Transverse colon (tissue), 4 donors: ENCODE measurements at regions not wholly inside any gene's neighbourhood (a gene's known extent, or its start where the extent isn't known, plus 50 kb on each side); places are given as distances from the start of the nearest gene placed in this dataset.

ENCODE experiments used
- DNase-seq: peaks from one replicate; pipeline ENCODE4 v3.0.0-alpha.2; 2019
- H3K27ac ChIP-seq, 4 donors: fragments of 200-600 bp; sonication (generic); 2 replicates each; pipeline ENCODE4 v1.5.1; 2016 to 2018; ENCODE audit warnings: inconsistent platforms in 4 of 4
- H3K27me3 ChIP-seq: fragments of 200-600 bp; sonication (generic); 2 replicates; pipeline ENCODE4 v1.5.1; 2017; ENCODE audit warnings: inconsistent platforms
- H3K36me3 ChIP-seq, 4 donors: fragments of 200-600 bp; sonication (generic); 2 replicates each; pipeline ENCODE4 v1.5.1; 2017 to 2019; ENCODE audit warnings: inconsistent platforms in 4 of 4
- H3K4me1 ChIP-seq, 4 donors: fragments of 200-600 bp; sonication (generic); 2 replicates each; pipeline ENCODE4 v1.5.1; 2017 to 2020; ENCODE audit warnings: inconsistent platforms in 4 of 4
- H3K4me3 ChIP-seq, 4 donors: fragments of 200-600 bp; sonication (generic); 1 replicate in 1 of 4; 2 replicates in 3 of 4; pipeline versions ENCODE4 v1.5.1 to v1.6.1; 2017 to 2019; ENCODE audit warnings: inconsistent platforms in 4 of 4
- H3K9me3 ChIP-seq, 2 donors: fragments of 200-600 bp; sonication (generic); 2 replicates each; pipeline ENCODE4 v1.5.1; 2017 to 2019; ENCODE audit warnings: inconsistent platforms in 2 of 2
- CTCF ChIP-seq, 5 experiments: fragments of 200-600 bp in 3 of 5; fragments of 450-650 bp in 2 of 5; sonication (generic) in 3 of 5; IDR thresholded peaks; 1 replicate in 2 of 5; 2 replicates in 3 of 5; pipeline ENCODE4 v1.5.1; 2016 to 2017; ENCODE audit warnings: antibody characterized with exemption in 5 of 5, inconsistent platforms in 3 of 5, mild to moderate bottlenecking in 2 of 5, moderate library complexity in 1 of 5
- EP300 ChIP-seq: sonication (generic); formaldehyde crosslinking; IDR thresholded peaks from one replicate; pipeline ENCODE4 v1.6.1; 2017; ENCODE audit warnings: antibody characterized with exemption, low read depth
- POLR2A ChIP-seq: fragments of 450-650 bp; IDR thresholded peaks from one replicate; pipeline ENCODE4 v1.6.1; 2016; ENCODE audit warnings: antibody characterized with exemption, mild to moderate bottlenecking, moderate library complexity
- POLR2AphosphoS5 ChIP-seq, 3 donors: sonication (generic); formaldehyde crosslinking; IDR thresholded peaks; one replicate each; pipeline ENCODE4 v1.6.1; 2016; ENCODE audit warnings: antibody characterized with exemption in 3 of 3
- WGBS, 2 donors: methylation state at CpG; one replicate each; pipeline ENCODE4 v1.1.5; 2018; ENCODE audit warnings: low coverage in 1 of 2; 5-methylcytosine and 5-hydroxymethylcytosine counted together
- in situ Hi-C, 4 donors: fragments of 200-750 bp; cut with MboI; loops; one replicate each; pipeline versions ENCODE4 v1.15.0 to v1.15.1; 2017; ENCODE audit warnings: low sequenced_read_pairs in 3 of 4, low pct_ligation_motif_present in 1 of 4, low pct_unique_long_range_greater_than_20kb in 1 of 4
- intact Hi-C: fragments of 100-400 bp; cut with DNase I; formaldehyde crosslinking; loops from one replicate; pipeline ENCODE4 v1.15.1; 2023; ENCODE audit warnings: low total_unique reads

- H3K4me3 ChIP-seq, result no peak overlapping the region
- peaks cover 8 to 10% of the 10 kb centered on the region in 2 donors for H3K9me3 ChIP-seq
- no peaks in the 10 kb centered on the region for H3K36me3 ChIP-seq
- H3K27me3 ChIP-seq, result no peaks in the 10 kb centered on the region
- no peak overlapping the region for H3K27ac ChIP-seq
- TF ChIP-seq POLR2A (no peak), EP300 (no peak), POLR2AphosphoS5 (IDR thresholded peaks at IDR 0.05) (no peak), CTCF (IDR thresholded peaks at IDR 0.05) (no peak)
- WGBS, 2 donors, result 56 to 57% methylated on average over 1 of the region's 1 CpG
- in situ Hi-C loops (no loop called here), intact Hi-C loops (no loop called here)
- H3K4me1 ChIP-seq, result no peaks in the 10 kb centered on the region
- DNase-seq, result no peak
Observed at GRCh38 chr14:66000766-66001165, 485.4 kb upstream of the CCDC196 start.

GRCh38 chr14:66001356-66001755, 484.8 kb upstream of the CCDC196 start:
- intact Hi-C loops, result no loop called here
- Histone ChIP-seq H3K27ac (no peak overlapping the region), H3K36me3 (no peaks in the 10 kb centered on the region), H3K4me1 (no peaks in the 10 kb centered on the region), H3K9me3 (peaks cover 8 to 10% of the 10 kb centered on the region in 2 donors), H3K27me3 (no peaks in the 10 kb centered on the region), H3K4me3 (no peak overlapping the region)
- TF ChIP-seq POLR2A (no peak), EP300 (no peak), CTCF (IDR thresholded peaks at IDR 0.05) (no peak), POLR2AphosphoS5 (IDR thresholded peaks at IDR 0.05) (no peak)
- WGBS, 2 donors, result 46 to 70% methylated on average over 2 of the region's 2 CpGs
- in situ Hi-C loops, result no loop called here
- DNase-seq, result no peak

- H3K4me3 ChIP-seq, result no peak overlapping the region
- peaks cover 8 to 10% of the 10 kb centered on the region in 2 donors for H3K9me3 ChIP-seq
- intact Hi-C loops (no loop called here), in situ Hi-C loops (no loop called here)
- no peaks in the 10 kb centered on the region for H3K27me3 ChIP-seq
- no peak overlapping the region for H3K27ac ChIP-seq
- 81 to 86% methylated on average over 8 to 10 of the region's 10 CpGs for WGBS, 2 donors
- no peak for DNase-seq
- no peaks in the 10 kb centered on the region for H3K4me1 ChIP-seq
- no peak for TF ChIP-seq POLR2AphosphoS5 (IDR thresholded peaks at IDR 0.05)
- TF ChIP-seq EP300, result no peak
- no peak for TF ChIP-seq CTCF (IDR thresholded peaks at IDR 0.05)
- no peak for TF ChIP-seq POLR2A
- H3K36me3 ChIP-seq, result no peaks in the 10 kb centered on the region
Observed at GRCh38 chr14:66003082-66003730, 483.0 kb upstream of the CCDC196 start.

- no peak for TF ChIP-seq POLR2AphosphoS5 (IDR thresholded peaks at IDR 0.05)
- TF ChIP-seq POLR2A, result no peak
- no peak for TF ChIP-seq EP300
- TF ChIP-seq CTCF (IDR thresholded peaks at IDR 0.05), result no peak
- Histone ChIP-seq H3K4me3 (no peak overlapping the region), H3K27ac (no peak overlapping the region), H3K4me1 (no peaks in the 10 kb centered on the region), H3K36me3 (no peaks in the 10 kb centered on the region), H3K9me3 (no peaks in the 10 kb centered on the region), H3K27me3 (no peaks in the 10 kb centered on the region)
- in situ Hi-C loops (no loop called here), intact Hi-C loops (no loop called here)
- 43 to 53% methylated on average over 1 to 2 of the region's 2 CpGs for WGBS, 2 donors
- no peak for DNase-seq
Observed at GRCh38 chr14:66005900-66006434, 480.2 kb upstream of the CCDC196 start.
